Mesodermal cell (in vitro differentiated cells): ENCODE measurements at regions not wholly inside any gene's neighbourhood (a gene's known extent, or its start where the extent isn't known, plus 50 kb on each side); places are given as distances from the start of the nearest gene placed in this dataset.

Experiments used
- H3K27ac ChIP-seq: 2 replicates; pipeline ENCODE4 v1.7.0; 2013; ENCODE audit warnings: mild to moderate bottlenecking, low read depth, low read length, moderate library complexity; ENCODE audit not compliant: severe bottlenecking
- H3K36me3 ChIP-seq: 2 replicates; pipeline ENCODE4 v1.7.1; 2013; ENCODE audit warnings: mild to moderate bottlenecking, low read length, moderate library complexity; ENCODE audit not compliant: control insufficient read depth, insufficient read depth
- H3K4me1 ChIP-seq: one replicate; pipeline ENCODE4 v1.7.1; 2013; ENCODE audit warnings: mild to moderate bottlenecking, low read length; ENCODE audit not compliant: insufficient read depth, control insufficient read depth, poor library complexity, severe bottlenecking
- H3K4me3 ChIP-seq: 2 replicates; pipeline ENCODE4 v1.7.0; 2013; ENCODE audit warnings: low read length, control low read depth, mild to moderate bottlenecking; ENCODE audit not compliant: insufficient read depth, poor library complexity, severe bottlenecking; ENCODE audit errors: extremely low read depth
- H3K9me3 ChIP-seq: 2 replicates; pipeline ENCODE4 v1.7.1; 2013; ENCODE audit warnings: mild to moderate bottlenecking, low read length, moderate library complexity; ENCODE audit not compliant: control insufficient read depth
- WGBS, 2 experiments: methylation state at CpG; one replicate each; pipeline ENCODE4 v1.1.5; 2013; ENCODE audit warnings: missing lambda C conversion rate in 2 of 2; ENCODE audit not compliant: insufficient coverage in 2 of 2; 5-methylcytosine and 5-hydroxymethylcytosine counted together

DNA sequence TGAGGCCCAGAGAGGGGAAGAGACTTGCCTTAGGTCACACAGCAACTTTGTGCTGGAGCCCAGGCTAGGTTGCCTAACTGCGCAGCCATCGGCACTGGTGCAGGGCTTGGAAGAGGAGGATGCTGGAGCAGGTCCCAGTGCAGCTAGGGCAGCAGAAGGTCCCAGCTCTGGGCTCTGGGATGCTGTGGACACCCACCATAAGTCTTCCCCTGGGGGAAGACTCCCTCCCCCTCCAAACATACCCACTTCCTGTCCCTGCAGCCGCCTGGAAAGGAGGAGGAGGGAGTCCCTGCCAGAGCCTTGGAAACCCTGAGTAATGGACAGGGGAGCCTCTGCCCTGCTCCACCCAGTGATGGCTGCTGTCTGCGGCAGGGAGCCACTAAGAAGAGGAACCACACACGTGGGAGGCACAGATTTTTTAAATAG, 93.6 kb downstream of the NCR2 start:
- no peaks in the 10 kb centered on the region for H3K9me3 ChIP-seq
- 45 to 52% methylated on average over 2 to 3 of the region's 5 CpGs for WGBS, 2 experiments
- H3K4me1 ChIP-seq, result peaks cover 35% of the 10 kb centered on the region
- H3K27ac ChIP-seq, result no peak overlapping the region
- no peak overlapping the region for H3K4me3 ChIP-seq
- H3K36me3 ChIP-seq, result no peaks in the 10 kb centered on the region

DNA sequence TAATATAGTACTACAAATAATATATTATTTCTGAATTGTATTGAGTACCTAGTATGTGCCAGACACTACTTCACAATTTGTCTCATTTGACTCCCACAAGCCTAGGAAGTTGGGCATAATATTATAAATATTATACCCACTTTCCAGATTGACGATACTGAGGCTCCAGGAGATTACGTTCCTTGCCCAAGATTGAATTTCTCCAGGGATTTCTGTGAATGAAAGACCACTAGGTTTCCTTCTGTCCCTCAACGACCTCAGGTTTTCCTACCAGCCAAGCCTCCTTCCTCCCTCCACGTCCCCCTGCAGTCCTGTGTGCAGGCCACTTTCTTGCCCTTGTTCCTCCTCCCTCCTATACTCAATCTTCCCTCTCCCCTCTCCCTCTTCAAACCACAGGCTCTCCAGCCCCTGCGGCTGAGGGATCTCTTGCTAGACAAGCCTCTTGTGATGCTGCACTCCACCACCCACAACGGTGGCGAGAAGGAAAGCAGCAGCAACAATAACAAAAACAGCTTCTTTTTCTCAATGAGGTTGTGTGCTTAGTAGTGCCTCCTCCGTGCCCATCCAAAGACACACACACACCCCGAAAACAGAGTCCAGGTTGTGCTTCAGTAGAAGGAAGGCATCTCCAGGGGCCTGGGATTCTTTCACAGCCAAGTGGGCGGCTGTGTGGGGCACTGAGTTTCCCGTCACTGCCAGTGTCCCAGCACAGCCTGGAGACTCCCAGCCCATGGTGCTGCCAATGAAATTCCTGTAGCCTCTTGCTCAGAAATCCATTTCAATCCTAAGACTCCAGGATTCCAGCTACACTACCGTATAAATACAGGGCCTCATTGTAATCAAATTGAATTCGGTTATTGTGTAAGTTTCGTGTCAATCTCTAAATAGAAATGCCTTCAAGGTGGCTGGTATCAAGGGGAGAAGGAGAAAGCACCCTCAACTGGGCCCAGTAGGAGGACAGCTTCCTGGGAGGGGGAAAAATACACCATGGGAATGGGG, 94.4 kb downstream of the NCR2 start:
- no peaks in the 10 kb centered on the region for H3K9me3 ChIP-seq
- H3K4me1 ChIP-seq, result peaks cover 35% of the 10 kb centered on the region
- 65 to 70% methylated on average over 7 to 9 of the region's 14 CpGs for WGBS, 2 experiments
- no peaks in the 10 kb centered on the region for H3K36me3 ChIP-seq
- H3K4me3 ChIP-seq, result no peak overlapping the region
- H3K27ac ChIP-seq, result no peak overlapping the region

DNA sequence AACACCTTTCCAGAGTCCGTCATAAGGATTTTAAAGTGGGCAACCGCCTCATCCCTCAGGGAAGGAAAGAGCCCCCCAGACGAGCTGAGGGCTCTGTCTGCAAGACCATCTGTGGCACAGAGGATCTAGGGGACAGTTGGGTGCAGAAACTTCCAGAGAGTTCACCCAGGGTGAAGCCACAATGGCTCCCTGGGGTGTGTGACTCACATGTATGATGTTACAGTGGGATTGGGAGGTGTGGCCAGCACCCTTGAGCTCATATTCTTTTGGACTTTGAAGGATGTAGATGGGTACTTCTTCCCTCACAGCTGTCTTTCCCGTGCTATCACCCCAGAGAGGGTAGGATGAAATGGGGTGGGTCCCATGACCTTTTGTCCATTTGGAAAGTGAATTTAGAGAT, 95.5 kb downstream of the NCR2 start:
- Histone ChIP-seq H3K27ac (no peak overlapping the region), H3K36me3 (no peaks in the 10 kb centered on the region), H3K4me1 (peaks cover 35% of the 10 kb centered on the region), H3K4me3 (no peak overlapping the region), H3K9me3 (no peaks in the 10 kb centered on the region)
- WGBS, 2 experiments, result 83 to 89% methylated on average over 3 of the region's 4 CpGs

GRCh38 chr6:41432280-41432679, 96.9 kb downstream of the NCR2 start:
- H3K4me1 ChIP-seq, result peaks cover 30% of the 10 kb centered on the region
- no peak overlapping the region for H3K27ac ChIP-seq
- 54% methylated on average over 2 of the region's 3 CpGs; no CpG with 5 or more reads in 1 of the 2 experiments for WGBS, 2 experiments
- H3K36me3 ChIP-seq, result no peaks in the 10 kb centered on the region
- no peak overlapping the region for H3K4me3 ChIP-seq
- H3K9me3 ChIP-seq, result no peaks in the 10 kb centered on the region

DNA sequence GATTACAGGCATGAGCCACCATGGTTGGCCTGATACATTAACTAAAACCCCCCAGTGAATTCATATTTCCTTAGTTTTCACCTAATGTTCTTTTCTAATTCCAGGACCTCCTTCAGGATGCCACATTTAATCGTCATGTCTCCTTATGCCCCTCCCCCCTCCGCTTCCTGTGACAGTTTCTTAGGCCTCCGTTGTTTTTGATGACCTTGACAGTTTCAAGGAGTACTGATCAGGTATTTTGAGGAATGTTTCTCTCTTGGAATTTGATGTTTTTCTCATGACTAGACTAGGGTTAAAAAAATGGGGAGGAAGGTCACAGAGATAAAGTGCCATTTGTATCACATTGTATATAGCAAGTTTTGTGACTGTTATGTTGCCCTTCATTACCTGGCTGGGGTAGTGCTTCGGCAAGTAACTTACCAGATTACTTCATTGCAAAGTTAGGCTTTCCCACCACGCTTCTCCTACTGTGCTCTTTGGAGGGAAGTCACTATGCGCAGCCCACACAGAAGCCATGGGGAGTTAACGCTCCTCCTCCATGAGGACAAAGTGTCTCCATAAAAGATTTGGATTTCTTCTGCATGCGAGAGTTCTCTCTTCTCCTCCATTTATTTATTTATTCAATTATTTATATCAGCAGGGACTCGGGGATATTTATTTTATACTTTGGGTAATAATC, 99.5 kb downstream of the NCR2 start:
- Histone ChIP-seq H3K4me1 (peaks cover 13% of the 10 kb centered on the region), H3K4me3 (no peak overlapping the region), H3K27ac (no peak overlapping the region), H3K9me3 (no peaks in the 10 kb centered on the region), H3K36me3 (no peaks in the 10 kb centered on the region)
- 48 to 61% methylated on average over 2 to 4 of the region's 9 CpGs for WGBS, 2 experiments

GRCh38 chr6:41437604-41438003, 102.2 kb downstream of the NCR2 start:
- Histone ChIP-seq H3K9me3 (no peaks in the 10 kb centered on the region), H3K4me1 (peaks cover 13% of the 10 kb centered on the region), H3K27ac (no peak overlapping the region), H3K4me3 (no peak overlapping the region), H3K36me3 (no peaks in the 10 kb centered on the region)
- WGBS, 2 experiments, result 81 to 86% methylated on average over 4 of the region's 4 CpGs

DNA sequence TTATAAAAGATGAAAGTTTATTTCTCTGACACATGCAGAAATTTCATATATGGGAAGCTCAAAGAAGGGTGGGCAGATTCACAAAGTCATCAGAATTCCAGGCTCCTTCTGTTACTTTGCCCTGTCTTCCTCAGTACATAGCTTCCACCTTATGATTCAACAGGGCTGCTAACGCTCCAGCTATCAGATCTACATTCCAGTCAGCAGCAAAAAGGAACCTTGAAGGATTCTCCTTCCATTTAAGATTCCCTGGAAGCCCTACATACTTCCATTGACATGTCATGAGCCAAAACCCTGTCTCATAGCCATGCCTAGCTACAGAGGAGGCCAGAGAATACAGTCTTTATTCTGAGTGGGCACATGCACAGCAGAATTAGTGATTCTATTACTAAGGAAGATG, 103.3 kb downstream of the NCR2 start:
- peaks cover 17% of the 10 kb centered on the region for H3K4me1 ChIP-seq
- no peak overlapping the region for H3K4me3 ChIP-seq
- WGBS, 2 experiments, result 90 to 100% methylated on average over 1 of the region's 1 CpG
- H3K36me3 ChIP-seq, result no peaks in the 10 kb centered on the region
- no peak overlapping the region for H3K27ac ChIP-seq
- H3K9me3 ChIP-seq, result no peaks in the 10 kb centered on the region

GRCh38 chr6:41439524-41440418, 104.4 kb downstream of the NCR2 start:
- Histone ChIP-seq H3K36me3 (no peaks in the 10 kb centered on the region), H3K27ac (no peak overlapping the region), H3K4me1 (peaks cover 21% of the 10 kb centered on the region), H3K9me3 (no peaks in the 10 kb centered on the region), H3K4me3 (no peak overlapping the region)
- 79 to 80% methylated on average over 4 to 5 of the region's 8 CpGs for WGBS, 2 experiments

GRCh38 chr6:41440958-41441357, 105.2 kb upstream of the FOXP4 start:
- H3K9me3 ChIP-seq, result no peaks in the 10 kb centered on the region
- H3K4me1 ChIP-seq, result peaks cover 21% of the 10 kb centered on the region
- H3K4me3 ChIP-seq, result no peak overlapping the region
- no peak overlapping the region for H3K27ac ChIP-seq
- WGBS, 2 experiments, result 88 to 90% methylated on average over 4 to 6 of the region's 6 CpGs
- H3K36me3 ChIP-seq, result no peaks in the 10 kb centered on the region

GRCh38 chr6:41441598-41442351, 104.4 kb upstream of the FOXP4 start:
- no peak overlapping the region for H3K27ac ChIP-seq
- H3K36me3 ChIP-seq, result no peaks in the 10 kb centered on the region
- no peaks in the 10 kb centered on the region for H3K9me3 ChIP-seq
- no peak overlapping the region for H3K4me3 ChIP-seq
- 61 to 93% methylated on average over 2 to 3 of the region's 9 CpGs for WGBS, 2 experiments
- peaks cover 21% of the 10 kb centered on the region for H3K4me1 ChIP-seq
